ENCODE measurements at regions not wholly inside any gene's neighbourhood (a gene's known extent, or its start where the extent isn't known, plus 50 kb on each side); places are given as distances from the start of the nearest gene placed in this dataset.

GRCh38 chr5:7015586-7016256, 302.5 kb downstream of the TENT4A start:
- Histone ChIP-seq H2AK9ac (replicated peaks; ENCODE audit: low read depth, low read length, poor library complexity) (no peak overlapping the region), H3K79me1 (ENCODE audit: low read depth in 1 of 2, low read length in 2 of 2) (no peaks in the 10 kb centered on the region), H2AK5ac (ENCODE audit: low read depth, low read length) (no peak overlapping the region), H3K36me3 (ENCODE audit: control insufficient read depth, insufficient read depth, low read length) (no peaks in the 10 kb centered on the region), H2BK15ac (ENCODE audit: low read depth, low read length) (no peak overlapping the region), H3K9me1 (ENCODE audit: insufficient read depth, low read length) (no peaks in the 10 kb centered on the region), H4K5ac (ENCODE audit: low read depth, low read length) (no peak overlapping the region), H3K9ac (ENCODE audit: low read depth, low read length) (no peak overlapping the region), H3K56ac (ENCODE audit: extremely low read depth, insufficient read depth, low read length) (no peak overlapping the region), H3K14ac (replicated peaks; ENCODE audit: low read depth, low read length) (no peak overlapping the region), H4K20me1 (ENCODE audit: insufficient read depth, low read length) (no peaks in the 10 kb centered on the region), H3K18ac (ENCODE audit: low read depth, low read length) (no peak overlapping the region), H3K27ac (ENCODE audit: insufficient read depth, low read length) (no peak overlapping the region), H3K4ac (ENCODE audit: low read depth, low read length) (no peak overlapping the region), H2BK5ac (ENCODE audit: low read depth, low read length, poor library complexity, severe bottlenecking) (no peak overlapping the region), H4K8ac (ENCODE audit: low read depth in 2 of 2, low read length in 2 of 2) (no peak overlapping the region), H2AFZ (replicated peaks; ENCODE audit: low read length, poor library complexity) (no peak overlapping the region), H3K9me3 (ENCODE audit: control insufficient read depth, insufficient read depth, low read length) (peaks cover 19% of the 10 kb centered on the region), H3K4me2 (ENCODE audit: low read depth, low read length) (no peak overlapping the region), H2BK120ac (ENCODE audit: low read depth, low read length) (no peak overlapping the region), H3K23ac (ENCODE audit: low read depth, low read length) (no peak overlapping the region), H3K4me3 (ENCODE audit: insufficient read depth, low read depth, low read length) (no peak overlapping the region), H4K91ac (ENCODE audit: insufficient read depth, low read depth, low read length) (no peak overlapping the region), H3K27me3 (ENCODE audit: control insufficient read depth, insufficient read depth, low read length) (no peaks in the 10 kb centered on the region), H2BK20ac (ENCODE audit: low read depth, low read length) (no peak overlapping the region), H3K4me1 (ENCODE audit: control insufficient read depth, insufficient read depth, low read length) (no peaks in the 10 kb centered on the region)
- no CpG with 5 or more reads among the region's 6 CpGs for WGBS, 2 experiments (ENCODE audit: extremely low coverage in 2 of 2, insufficient read length in 1 of 2)
- TF ChIP-seq CEBPB (IDR thresholded peaks at IDR 0.05; ENCODE audit: low read depth, low read length) (no peak), CHD1 (IDR thresholded peaks at IDR 0.05; ENCODE audit: low read depth, low read length) (no peak), FOS (IDR thresholded peaks at IDR 0.05; ENCODE audit: low read depth, low read length) (no peak), RAD21 (IDR thresholded peaks at IDR 0.05; ENCODE audit: low read length) (no peak), SMC3 (IDR thresholded peaks at IDR 0.05; ENCODE audit: low read depth, low read length) (no peak), BHLHE40 (IDR thresholded peaks at IDR 0.05; ENCODE audit: low read depth, low read length) (no peak)
- BruUV-seq (replicated peaks), result no TSS peak
- CTCF ChIA-PET, result no interaction called here
- POLR2A ChIA-PET (ENCODE audit: unreplicated experiment), result no interaction called here
- no peak for DNase-seq
- intact Hi-C loops (cut with micrococcal nuclease) (no loop called here), dilution Hi-C loops (cut with HindIII; ENCODE audit: low sequenced_read_pairs, unreplicated experiment) (no loop called here), in situ Hi-C loops (cut with MboI; ENCODE audit: low sequenced_read_pairs) (no loop called here)
- no peak for ATAC-seq (ENCODE audit: low read depth)

Measured in IMR-90 (cell line).